ENCODE measurements at regions not wholly inside any gene's neighbourhood (a gene's known extent, or its start where the extent isn't known, plus 50 kb on each side); places are given as distances from the start of the nearest gene placed in this dataset.

GRCh38 chrX:89124985-89125384 lies 378.0 kb downstream of the CPXCR1 start:
- no peak for TF ChIP-seq CTCF (IDR thresholded peaks at IDR 0.05)
- Histone ChIP-seq H3K27me3 (no peaks in the 10 kb centered on the region), H3K4me1 (no peaks in the 10 kb centered on the region), H3K4me3 (no peak overlapping the region), H3K27ac (no peak overlapping the region), H3K9me3 (no peaks in the 10 kb centered on the region), H3K36me3 (no peaks in the 10 kb centered on the region)
- ATAC-seq (no peak), DNase-seq (no peak)
- intact Hi-C loops (cut with DNase I) = no loop called here
